Testis (tissue), 2 donors: ENCODE measurements at regions not wholly inside any gene's neighbourhood (a gene's known extent, or its start where the extent isn't known, plus 50 kb on each side); places are given as distances from the start of the nearest gene placed in this dataset.

ENCODE experiments used
- DNase-seq: peaks from one replicate; pipeline ENCODE4 v3.0.0-alpha.2; 2019
- H3K27ac ChIP-seq, 2 donors: fragments of 200-600 bp; sonication (generic); one replicate each; pipeline ENCODE4 v1.5.1; 2019
- H3K27me3 ChIP-seq: fragments of 200-600 bp; sonication (generic); one replicate; pipeline ENCODE4 v1.5.1; 2019
- H3K36me3 ChIP-seq: fragments of 200-600 bp; sonication (generic); one replicate; pipeline ENCODE4 v1.5.1; 2017; ENCODE audit warnings: low read depth; ENCODE audit errors: missing control alignments
- H3K4me1 ChIP-seq: fragments of 200-600 bp; sonication (generic); one replicate; pipeline ENCODE4 v1.5.1; 2019
- H3K4me3 ChIP-seq, 2 donors: fragments of 200-600 bp; sonication (generic); one replicate each; pipeline ENCODE4 v1.5.1; 2017 to 2019
- H3K9me3 ChIP-seq: fragments of 200-600 bp; sonication (generic); one replicate; pipeline ENCODE4 v1.5.1; 2017
- CTCF ChIP-seq, 3 experiments: fragments of 450-650 bp in 2 of 3; fragments of 200-600 bp in 1 of 3; sonication (generic) in 1 of 3; IDR thresholded peaks; one replicate each; pipeline ENCODE4 v1.5.1; 2016 to 2019; ENCODE audit warnings: antibody characterized with exemption in 3 of 3, mild to moderate bottlenecking in 2 of 3, moderate library complexity in 1 of 3
- POLR2A ChIP-seq: fragments of 450-650 bp; IDR thresholded peaks from one replicate; pipeline ENCODE4 v1.6.1; 2017; ENCODE audit warnings: antibody characterized with exemption, mild to moderate bottlenecking, moderate library complexity
- WGBS, 2 donors: methylation state at CpG; one replicate each; pipeline ENCODE4 v1.1.5; 2018; 5-methylcytosine and 5-hydroxymethylcytosine counted together
- intact Hi-C: fragments of 100-400 bp; cut with DNase I; formaldehyde crosslinking; loops from one replicate; pipeline ENCODE4 v1.15.1; 2023; ENCODE audit warnings: low total_unique reads

GRCh38 chr22:49357661-49358440 is 469.8 kb downstream of the BRD1 start:
- intact Hi-C loops: no loop called here
- no peaks in the 10 kb centered on the region for H3K27me3 ChIP-seq
- TF ChIP-seq CTCF (IDR thresholded peaks at IDR 0.05): no peak
- no peak for TF ChIP-seq POLR2A

GRCh38 chr22:49356428-49356827 is 471.2 kb downstream of the BRD1 start:
- no peak overlapping the region for H3K4me3 ChIP-seq
- H3K27ac ChIP-seq: no peak overlapping the region
- H3K4me1 ChIP-seq: no peaks in the 10 kb centered on the region
- TF ChIP-seq CTCF (IDR thresholded peaks at IDR 0.05) (no peak), POLR2A (no peak)
- no peaks in the 10 kb centered on the region for H3K27me3 ChIP-seq
- H3K9me3 ChIP-seq: no peaks in the 10 kb centered on the region
- whole genome bisulfite sequencing, 2 donors: 94 to 95% methylated on average over 3 of the region's 3 CpGs
- H3K36me3 ChIP-seq: no peaks in the 10 kb centered on the region
- intact Hi-C loops: no loop called here
- DNase-seq: no peak

More at GRCh38 chr22:49357661-49358440, 469.8 kb downstream of the BRD1 start:
- Histone ChIP-seq H3K27ac (no peak overlapping the region), H3K4me1 (no peaks in the 10 kb centered on the region), H3K9me3 (no peaks in the 10 kb centered on the region), H3K4me3 (no peak overlapping the region), H3K36me3 (no peaks in the 10 kb centered on the region)
- WGBS, 2 donors: 80 to 84% methylated on average over 20 of the region's 20 CpGs
- no peak for DNase-seq

- H3K9me3 ChIP-seq: no peaks in the 10 kb centered on the region
- intact Hi-C loops: no loop called here
- no peak overlapping the region for H3K4me3 ChIP-seq
- no peaks in the 10 kb centered on the region for H3K36me3 ChIP-seq
- DNase-seq: no peak
- no peaks in the 10 kb centered on the region for H3K27me3 ChIP-seq
- TF ChIP-seq CTCF (IDR thresholded peaks at IDR 0.05): no peak
- no peak for TF ChIP-seq POLR2A
- 73 to 79% methylated on average over 16 to 18 of the region's 18 CpGs for WGBS, 2 donors
- H3K4me1 ChIP-seq: no peaks in the 10 kb centered on the region
- no peak overlapping the region for H3K27ac ChIP-seq
These were observed 472.3 kb downstream of the BRD1 start for GRCh38 chr22:49355211-49355920.

GRCh38 chr22:49354516-49355210 is 473.0 kb downstream of the BRD1 start:
- TF ChIP-seq CTCF (IDR thresholded peaks at IDR 0.05) (no peak), POLR2A (no peak)
- H3K27ac ChIP-seq: no peak overlapping the region
- H3K4me3 ChIP-seq: no peak overlapping the region
- H3K9me3 ChIP-seq: no peaks in the 10 kb centered on the region
- H3K27me3 ChIP-seq: no peaks in the 10 kb centered on the region
- no peaks in the 10 kb centered on the region for H3K4me1 ChIP-seq
- no peaks in the 10 kb centered on the region for H3K36me3 ChIP-seq
- no peak for DNase-seq
- 53 to 71% methylated on average over 10 to 14 of the region's 14 CpGs for WGBS, 2 donors
- intact Hi-C loops: no loop called here
